ENCODE measurements at regions not wholly inside any gene's neighbourhood (a gene's known extent, or its start where the extent isn't known, plus 50 kb on each side); places are given as distances from the start of the nearest gene placed in this dataset.

DNA sequence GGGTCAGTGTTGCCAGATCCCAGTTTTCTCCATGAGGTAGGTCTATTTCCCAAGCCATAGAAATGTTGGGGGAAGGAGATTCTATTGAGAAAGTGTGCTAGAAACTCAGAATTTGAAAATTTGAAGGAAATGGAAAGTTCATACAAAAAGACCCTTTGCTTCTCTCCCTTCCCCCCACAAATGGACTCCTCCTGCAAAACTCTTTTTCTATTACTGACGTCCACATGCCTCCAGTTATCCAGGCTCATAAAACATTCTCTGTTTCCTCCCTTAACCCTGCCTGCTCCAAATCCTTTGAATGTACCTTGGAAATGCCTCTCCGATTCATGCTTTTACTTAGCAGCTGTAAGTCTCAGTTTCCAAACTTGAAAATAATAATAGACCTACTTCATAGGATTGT, 237.5 kb upstream of the TNP1 start:
- no peak overlapping the region for H3K4me2 ChIP-seq
- H3K9me2 ChIP-seq (ENCODE audit: insufficient read depth), result no peaks in the 10 kb centered on the region; the same call in 1 of the 2 replicates
- Mint-ChIP-seq H3K27ac (no peak overlapping the region), H3K9me3 (peaks cover 8% of the 10 kb centered on the region; the same call in 2 of the 3 replicates), H3K4me1 (no peaks in the 10 kb centered on the region), H3K36me3 (ENCODE audit: low read depth) (0 out of 3 replicates have a peak, but pooled peaks cover 3% of the 10 kb centered on the region), H3K27me3 (ENCODE audit: insufficient read depth, low read depth, poor library complexity) (no peaks in the 10 kb centered on the region), H3K4me3 (no peak overlapping the region)
- H3K36me3 ChIP-seq (ENCODE audit: insufficient read depth), result no peaks in the 10 kb centered on the region
- no peaks in the 10 kb centered on the region for H3K27me3 ChIP-seq (ENCODE audit: insufficient read depth)
- no peaks in the 10 kb centered on the region for H3K79me2 ChIP-seq (replicated peaks; ENCODE audit: insufficient read depth)
- no peaks in the 10 kb centered on the region for H4K20me1 ChIP-seq (replicated peaks; ENCODE audit: insufficient read depth)
- no peak for TF ChIP-seq JUNB (IDR thresholded peaks at IDR 0.05; ENCODE audit: unreplicated experiment)
- no peak for TF ChIP-seq POLR2AphosphoS5 (IDR thresholded peaks at IDR 0.05; ENCODE audit: low read depth)
- TF ChIP-seq, protein P1, sequence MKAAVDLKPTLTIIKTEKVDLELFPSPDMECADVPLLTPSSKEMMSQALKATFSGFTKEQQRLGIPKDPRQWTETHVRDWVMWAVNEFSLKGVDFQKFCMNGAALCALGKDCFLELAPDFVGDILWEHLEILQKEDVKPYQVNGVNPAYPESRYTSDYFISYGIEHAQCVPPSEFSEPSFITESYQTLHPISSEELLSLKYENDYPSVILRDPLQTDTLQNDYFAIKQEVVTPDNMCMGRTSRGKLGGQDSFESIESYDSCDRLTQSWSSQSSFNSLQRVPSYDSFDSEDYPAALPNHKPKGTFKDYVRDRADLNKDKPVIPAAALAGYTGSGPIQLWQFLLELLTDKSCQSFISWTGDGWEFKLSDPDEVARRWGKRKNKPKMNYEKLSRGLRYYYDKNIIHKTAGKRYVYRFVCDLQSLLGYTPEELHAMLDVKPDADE (IDR thresholded peaks at IDR 0.05), result no peak
- TF ChIP-seq, protein P2, sequence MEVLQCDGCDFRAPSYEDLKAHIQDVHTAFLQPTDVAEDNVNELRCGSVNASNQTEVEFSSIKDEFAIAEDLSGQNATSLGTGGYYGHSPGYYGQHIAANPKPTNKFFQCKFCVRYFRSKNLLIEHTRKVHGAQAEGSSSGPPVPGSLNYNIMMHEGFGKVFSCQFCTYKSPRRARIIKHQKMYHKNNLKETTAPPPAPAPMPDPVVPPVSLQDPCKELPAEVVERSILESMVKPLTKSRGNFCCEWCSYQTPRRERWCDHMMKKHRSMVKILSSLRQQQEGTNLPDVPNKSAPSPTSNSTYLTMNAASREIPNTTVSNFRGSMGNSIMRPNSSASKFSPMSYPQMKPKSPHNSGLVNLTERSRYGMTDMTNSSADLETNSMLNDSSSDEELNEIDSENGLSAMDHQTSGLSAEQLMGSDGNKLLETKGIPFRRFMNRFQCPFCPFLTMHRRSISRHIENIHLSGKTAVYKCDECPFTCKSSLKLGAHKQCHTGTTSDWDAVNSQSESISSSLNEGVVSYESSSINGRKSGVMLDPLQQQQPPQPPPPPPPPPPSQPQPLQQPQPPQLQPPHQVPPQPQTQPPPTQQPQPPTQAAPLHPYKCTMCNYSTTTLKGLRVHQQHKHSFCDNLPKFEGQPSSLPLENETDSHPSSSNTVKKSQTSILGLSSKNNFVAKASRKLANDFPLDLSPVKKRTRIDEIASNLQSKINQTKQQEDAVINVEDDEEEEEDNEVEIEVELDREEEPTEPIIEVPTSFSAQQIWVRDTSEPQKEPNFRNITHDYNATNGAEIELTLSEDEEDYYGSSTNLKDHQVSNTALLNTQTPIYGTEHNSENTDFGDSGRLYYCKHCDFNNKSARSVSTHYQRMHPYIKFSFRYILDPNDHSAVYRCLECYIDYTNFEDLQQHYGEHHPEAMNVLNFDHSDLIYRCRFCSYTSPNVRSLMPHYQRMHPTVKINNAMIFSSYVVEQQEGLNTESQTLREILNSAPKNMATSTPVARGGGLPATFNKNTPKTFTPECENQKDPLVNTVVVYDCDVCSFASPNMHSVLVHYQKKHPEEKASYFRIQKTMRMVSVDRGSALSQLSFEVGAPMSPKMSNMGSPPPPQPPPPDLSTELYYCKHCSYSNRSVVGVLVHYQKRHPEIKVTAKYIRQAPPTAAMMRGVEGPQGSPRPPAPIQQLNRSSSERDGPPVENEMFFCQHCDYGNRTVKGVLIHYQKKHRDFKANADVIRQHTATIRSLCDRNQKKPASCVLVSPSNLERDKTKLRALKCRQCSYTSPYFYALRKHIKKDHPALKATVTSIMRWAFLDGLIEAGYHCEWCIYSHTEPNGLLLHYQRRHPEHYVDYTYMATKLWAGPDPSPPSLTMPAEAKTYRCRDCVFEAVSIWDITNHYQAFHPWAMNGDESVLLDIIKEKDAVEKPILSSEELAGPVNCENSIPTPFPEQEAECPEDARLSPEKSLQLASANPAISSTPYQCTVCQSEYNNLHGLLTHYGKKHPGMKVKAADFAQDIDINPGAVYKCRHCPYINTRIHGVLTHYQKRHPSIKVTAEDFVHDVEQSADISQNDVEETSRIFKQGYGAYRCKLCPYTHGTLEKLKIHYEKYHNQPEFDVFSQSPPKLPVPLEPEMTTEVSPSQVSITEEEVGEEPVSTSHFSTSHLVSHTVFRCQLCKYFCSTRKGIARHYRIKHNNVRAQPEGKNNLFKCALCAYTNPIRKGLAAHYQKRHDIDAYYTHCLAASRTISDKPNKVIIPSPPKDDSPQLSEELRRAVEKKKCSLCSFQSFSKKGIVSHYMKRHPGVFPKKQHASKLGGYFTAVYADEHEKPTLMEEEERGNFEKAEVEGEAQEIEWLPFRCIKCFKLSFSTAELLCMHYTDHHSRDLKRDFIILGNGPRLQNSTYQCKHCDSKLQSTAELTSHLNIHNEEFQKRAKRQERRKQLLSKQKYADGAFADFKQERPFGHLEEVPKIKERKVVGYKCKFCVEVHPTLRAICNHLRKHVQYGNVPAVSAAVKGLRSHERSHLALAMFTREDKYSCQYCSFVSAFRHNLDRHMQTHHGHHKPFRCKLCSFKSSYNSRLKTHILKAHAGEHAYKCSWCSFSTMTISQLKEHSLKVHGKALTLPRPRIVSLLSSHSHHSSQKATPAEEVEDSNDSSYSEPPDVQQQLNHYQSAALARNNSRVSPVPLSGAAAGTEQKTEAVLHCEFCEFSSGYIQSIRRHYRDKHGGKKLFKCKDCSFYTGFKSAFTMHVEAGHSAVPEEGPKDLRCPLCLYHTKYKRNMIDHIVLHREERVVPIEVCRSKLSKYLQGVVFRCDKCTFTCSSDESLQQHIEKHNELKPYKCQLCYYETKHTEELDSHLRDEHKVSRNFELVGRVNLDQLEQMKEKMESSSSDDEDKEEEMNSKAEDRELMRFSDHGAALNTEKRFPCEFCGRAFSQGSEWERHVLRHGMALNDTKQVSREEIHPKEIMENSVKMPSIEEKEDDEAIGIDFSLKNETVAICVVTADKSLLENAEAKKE (CRISPR knock-in tag; IDR thresholded peaks at IDR 0.05), result no peak
- no peak for TF ChIP-seq NANOG (IDR thresholded peaks at IDR 0.05; ENCODE audit: borderline replicate concordance)
- no peak for TF ChIP-seq EZH2 (IDR thresholded peaks at IDR 0.05; ENCODE audit: low read depth, unreplicated experiment)
- TF ChIP-seq, protein P3, sequence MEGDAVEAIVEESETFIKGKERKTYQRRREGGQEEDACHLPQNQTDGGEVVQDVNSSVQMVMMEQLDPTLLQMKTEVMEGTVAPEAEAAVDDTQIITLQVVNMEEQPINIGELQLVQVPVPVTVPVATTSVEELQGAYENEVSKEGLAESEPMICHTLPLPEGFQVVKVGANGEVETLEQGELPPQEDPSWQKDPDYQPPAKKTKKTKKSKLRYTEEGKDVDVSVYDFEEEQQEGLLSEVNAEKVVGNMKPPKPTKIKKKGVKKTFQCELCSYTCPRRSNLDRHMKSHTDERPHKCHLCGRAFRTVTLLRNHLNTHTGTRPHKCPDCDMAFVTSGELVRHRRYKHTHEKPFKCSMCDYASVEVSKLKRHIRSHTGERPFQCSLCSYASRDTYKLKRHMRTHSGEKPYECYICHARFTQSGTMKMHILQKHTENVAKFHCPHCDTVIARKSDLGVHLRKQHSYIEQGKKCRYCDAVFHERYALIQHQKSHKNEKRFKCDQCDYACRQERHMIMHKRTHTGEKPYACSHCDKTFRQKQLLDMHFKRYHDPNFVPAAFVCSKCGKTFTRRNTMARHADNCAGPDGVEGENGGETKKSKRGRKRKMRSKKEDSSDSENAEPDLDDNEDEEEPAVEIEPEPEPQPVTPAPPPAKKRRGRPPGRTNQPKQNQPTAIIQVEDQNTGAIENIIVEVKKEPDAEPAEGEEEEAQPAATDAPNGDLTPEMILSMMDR (conservative IDR thresholded peaks at IDR 0.05; ENCODE audit: low read depth in 2 of 2), result no peak
- no peak for TF ChIP-seq ZNF114 (CRISPR knock-in tag; IDR thresholded peaks at IDR 0.05)
- TF ChIP-seq STAT1 (IDR thresholded peaks at IDR 0.05; ENCODE audit: unreplicated experiment), result no peak
- TF ChIP-seq EZH2phosphoT487 (IDR thresholded peaks at IDR 0.05; ENCODE audit: unreplicated experiment), result no peak
- TF ChIP-seq ZNF331 (CRISPR knock-in tag; IDR thresholded peaks at IDR 0.05; ENCODE audit: low read depth), result no peak
- TF ChIP-seq CREB1 (CRISPR knock-in tag; IDR thresholded peaks at IDR 0.05; ENCODE audit: low read depth), result no peak
- TF ChIP-seq, protein P4, sequence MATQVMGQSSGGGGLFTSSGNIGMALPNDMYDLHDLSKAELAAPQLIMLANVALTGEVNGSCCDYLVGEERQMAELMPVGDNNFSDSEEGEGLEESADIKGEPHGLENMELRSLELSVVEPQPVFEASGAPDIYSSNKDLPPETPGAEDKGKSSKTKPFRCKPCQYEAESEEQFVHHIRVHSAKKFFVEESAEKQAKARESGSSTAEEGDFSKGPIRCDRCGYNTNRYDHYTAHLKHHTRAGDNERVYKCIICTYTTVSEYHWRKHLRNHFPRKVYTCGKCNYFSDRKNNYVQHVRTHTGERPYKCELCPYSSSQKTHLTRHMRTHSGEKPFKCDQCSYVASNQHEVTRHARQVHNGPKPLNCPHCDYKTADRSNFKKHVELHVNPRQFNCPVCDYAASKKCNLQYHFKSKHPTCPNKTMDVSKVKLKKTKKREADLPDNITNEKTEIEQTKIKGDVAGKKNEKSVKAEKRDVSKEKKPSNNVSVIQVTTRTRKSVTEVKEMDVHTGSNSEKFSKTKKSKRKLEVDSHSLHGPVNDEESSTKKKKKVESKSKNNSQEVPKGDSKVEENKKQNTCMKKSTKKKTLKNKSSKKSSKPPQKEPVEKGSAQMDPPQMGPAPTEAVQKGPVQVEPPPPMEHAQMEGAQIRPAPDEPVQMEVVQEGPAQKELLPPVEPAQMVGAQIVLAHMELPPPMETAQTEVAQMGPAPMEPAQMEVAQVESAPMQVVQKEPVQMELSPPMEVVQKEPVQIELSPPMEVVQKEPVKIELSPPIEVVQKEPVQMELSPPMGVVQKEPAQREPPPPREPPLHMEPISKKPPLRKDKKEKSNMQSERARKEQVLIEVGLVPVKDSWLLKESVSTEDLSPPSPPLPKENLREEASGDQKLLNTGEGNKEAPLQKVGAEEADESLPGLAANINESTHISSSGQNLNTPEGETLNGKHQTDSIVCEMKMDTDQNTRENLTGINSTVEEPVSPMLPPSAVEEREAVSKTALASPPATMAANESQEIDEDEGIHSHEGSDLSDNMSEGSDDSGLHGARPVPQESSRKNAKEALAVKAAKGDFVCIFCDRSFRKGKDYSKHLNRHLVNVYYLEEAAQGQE (IDR thresholded peaks at IDR 0.05; ENCODE audit: unreplicated experiment), result no peak
- DNase-seq (ENCODE audit: low spot score) (no peak), ATAC-seq (no peak)
- no peaks in the 10 kb centered on the region for H3K4me1 ChIP-seq (ENCODE audit: insufficient read depth)
- H3K27ac ChIP-seq (ENCODE audit: low read depth), result no peak overlapping the region
- H2AFZ ChIP-seq, result no peak overlapping the region
- H3F3A ChIP-seq (replicated peaks; ENCODE audit: low read depth), result no peaks in the 10 kb centered on the region
- no peak overlapping the region for H3K4me3 ChIP-seq
